ENCODE measurements at regions not wholly inside any gene's neighbourhood (a gene's known extent, or its start where the extent isn't known, plus 50 kb on each side); places are given as distances from the start of the nearest gene placed in this dataset.
"Not testable (repeated sequence)": the region's sequence is repeated elsewhere in the genome, so short reads cannot be mapped to it uniquely, and the experiment has no call there.

GRCh38 chr9:27672718-27673117, 99.4 kb upstream of the C9orf72 start:
- no peak for DNase-seq

GRCh38 chr9:27673641-27674040, 100.4 kb upstream of the C9orf72 start:
- no peak for DNase-seq

- DNase-seq, result no peak
These were observed 102.1 kb upstream of the C9orf72 start for GRCh38 chr9:27675354-27675753.

GRCh38 chr9:27676827-27677226, 103.5 kb upstream of the C9orf72 start:
- no peak for DNase-seq

- DNase-seq, result no peak
These were observed 106.1 kb upstream of the C9orf72 start for GRCh38 chr9:27679338-27679737.

- DNase-seq, result no peak
These were observed 109.9 kb upstream of the C9orf72 start for GRCh38 chr9:27683181-27683580.

GRCh38 chr9:27688954-27689353, 115.7 kb upstream of the C9orf72 start:
- no peak for DNase-seq

GRCh38 chr9:27690816-27691215, 117.5 kb upstream of the C9orf72 start:
- not testable (repeated sequence) for DNase-seq

GRCh38 chr9:27699621-27700020, 126.3 kb upstream of the C9orf72 start:
- DNase-seq, result no peak

GRCh38 chr9:27701016-27701415, 127.7 kb upstream of the C9orf72 start:
- DNase-seq, result peak; percentile 15

GRCh38 chr9:27701587-27701986, 128.3 kb upstream of the C9orf72 start:
- peak; percentile 78 for DNase-seq

- no peak for DNase-seq
These were observed 130.1 kb upstream of the C9orf72 start for GRCh38 chr9:27703216-27703980.

- DNase-seq, result no peak
These were observed 138.0 kb upstream of the C9orf72 start for GRCh38 chr9:27711241-27711640.

- DNase-seq, result no peak
These were observed 139.5 kb upstream of the C9orf72 start for GRCh38 chr9:27712806-27713205.

- DNase-seq, result no peak
These were observed 141.1 kb upstream of the C9orf72 start for GRCh38 chr9:27714388-27714787.

- no peak for DNase-seq
These were observed 142.4 kb upstream of the C9orf72 start for GRCh38 chr9:27715651-27716050.

GRCh38 chr9:27717991-27718390, 144.7 kb upstream of the C9orf72 start:
- no peak for DNase-seq

GRCh38 chr9:27719711-27720110, 146.4 kb upstream of the C9orf72 start:
- no peak for DNase-seq

GRCh38 chr9:27722866-27723265, 149.6 kb upstream of the C9orf72 start:
- no peak for DNase-seq

- DNase-seq, result peak; percentile 86
These were observed 153.2 kb upstream of the C9orf72 start for GRCh38 chr9:27726244-27727081.

- DNase-seq, result no peak
These were observed 159.2 kb upstream of the C9orf72 start for GRCh38 chr9:27732494-27732893.

- no peak for DNase-seq
These were observed 170.2 kb upstream of the C9orf72 start for GRCh38 chr9:27743490-27743889.

GRCh38 chr9:27747450-27747849, 174.2 kb upstream of the C9orf72 start:
- DNase-seq, result no peak

All from muscle of arm (tissue), 1 donor.